Stomach (tissue), 8 donors: ENCODE measurements at regions not wholly inside any gene's neighbourhood (a gene's known extent, or its start where the extent isn't known, plus 50 kb on each side); places are given as distances from the start of the nearest gene placed in this dataset.

Source experiments
- DNase-seq, 2 donors: peaks; one replicate each; pipeline versions ENCODE4 v3.0.0 to v3.0.0-alpha.2; 2013 to 2019
- H3K27ac ChIP-seq, 5 donors: fragments of 200-600 bp in 4 of 5; sonication (generic) in 4 of 5; one replicate each; pipeline ENCODE4 v1.5.1; 2013 to 2019; ENCODE audit warnings: mild to moderate bottlenecking in 1 of 5, moderate library complexity in 1 of 5
- H3K27me3 ChIP-seq, 3 donors: fragments of 200-600 bp; sonication (generic); one replicate each; pipeline ENCODE4 v1.5.1; 2017 to 2019; ENCODE audit warnings: mixed run types in 1 of 3
- H3K36me3 ChIP-seq, 4 donors: fragments of 200-600 bp; sonication (generic); 1 replicate in 3 of 4; 2 replicates in 1 of 4; pipeline ENCODE4 v1.5.1; 2016 to 2019
- H3K4me1 ChIP-seq, 4 donors: fragments of 200-600 bp; sonication (generic); one replicate each; pipeline ENCODE4 v1.5.1; 2016 to 2019
- H3K4me3 ChIP-seq, 4 donors: fragments of 200-600 bp; sonication (generic) in 3 of 4; one replicate each; pipeline ENCODE4 v1.5.1; 2016 to 2019; ENCODE audit warnings: mild to moderate bottlenecking in 1 of 4
- H3K9me3 ChIP-seq, 4 donors: fragments of 200-600 bp; sonication (generic); one replicate each; pipeline ENCODE4 v1.5.1; 2016 to 2019
- CTCF ChIP-seq, 7 experiments: fragments of 450-650 bp in 4 of 7; fragments of 200-600 bp in 3 of 7; sonication (generic) in 3 of 7; IDR thresholded peaks; one replicate each; pipeline ENCODE4 v1.5.1; 2016 to 2019; ENCODE audit warnings: antibody characterized with exemption in 7 of 7, control low read depth in 2 of 7, mild to moderate bottlenecking in 1 of 7
- EP300 ChIP-seq: sonication (generic); formaldehyde crosslinking; IDR thresholded peaks from one replicate; pipeline ENCODE4 v1.6.1; 2017; ENCODE audit warnings: antibody characterized with exemption
- POLR2A ChIP-seq, 4 donors: fragments of 450-650 bp; IDR thresholded peaks; one replicate each; pipeline ENCODE4 v1.6.1; 2016; ENCODE audit warnings: antibody characterized with exemption in 4 of 4, control low read depth in 2 of 4, mild to moderate bottlenecking in 1 of 4, moderate library complexity in 1 of 4
- POLR2AphosphoS5 ChIP-seq, 3 donors: sonication (generic); formaldehyde crosslinking; IDR thresholded peaks; one replicate each; pipeline ENCODE4 v1.6.1; 2016; ENCODE audit warnings: antibody characterized with exemption in 3 of 3
- WGBS, 5 donors: extraction: QIAGEN DNeasy Blood & Tissue Kit in 3 of 5; methylation state at CpG; one replicate each; pipeline versions ENCODE4 v1.1.5 to v1.1.7; 2013 to 2018; 5-methylcytosine and 5-hydroxymethylcytosine counted together
- intact Hi-C: fragments of 100-400 bp; cut with DNase I; formaldehyde crosslinking; loops from one replicate; pipeline ENCODE4 v1.15.1; 2023; ENCODE audit warnings: low total_unique reads
- donor health status: healthy with polysubstance abuse.
- donor health status: Bipolar disorder and iron deficiency.
- donor health status: healthy.

- Histone ChIP-seq H3K27ac (no peak overlapping the region), H3K4me3 (no peak overlapping the region), H3K9me3 (no peaks in the 10 kb centered on the region), H3K36me3 (no peaks in the 10 kb centered on the region), H3K4me1 (peaks cover 0 to 13% (median 3%) of the 10 kb centered on the region in 4 donors), H3K27me3 (no peaks in the 10 kb centered on the region)
- WGBS, 5 donors, result 66 to 95% (median 87%) methylated on average over 1 of the region's 1 CpG
- no peak for DNase-seq
- TF ChIP-seq CTCF (IDR thresholded peaks at IDR 0.05), result no peak
- no peak for TF ChIP-seq POLR2AphosphoS5 (IDR thresholded peaks at IDR 0.05)
- no peak for TF ChIP-seq EP300
- TF ChIP-seq POLR2A (IDR thresholded peaks at IDR 0.05), result no peak
- intact Hi-C loops, result loop anchor here (10.0 kb wide), 1 partner anchor 324 kb away; no protein-coding TSS in a partner anchor
Observed at GRCh38 chr5:168048486-168048885, 243.0 kb upstream of the WWC1 start.

DNA sequence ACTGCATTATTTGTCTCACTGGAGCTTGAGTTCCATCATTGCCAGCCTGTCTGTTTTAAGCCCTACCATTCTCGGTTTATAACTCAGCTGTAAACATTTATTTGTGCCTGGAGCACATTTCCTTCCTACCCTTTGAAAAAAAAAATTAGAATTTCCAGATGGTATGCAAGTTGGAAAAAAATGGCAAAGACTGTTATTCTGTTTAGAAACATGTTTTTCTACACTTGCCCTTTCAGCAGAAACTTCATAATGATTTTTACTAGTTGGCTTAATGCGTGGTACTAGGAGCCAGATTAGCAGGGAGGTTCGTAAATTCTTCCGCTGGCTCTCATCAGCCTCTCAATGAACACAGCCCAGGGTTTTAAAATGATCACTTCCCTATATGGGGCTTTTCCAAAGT lies 238.8 kb upstream of the WWC1 start:
- H3K27ac ChIP-seq, result no peak overlapping the region
- H3K4me1 ChIP-seq, result peaks cover 0 to 5% (median 0%) of the 10 kb centered on the region in 4 donors
- no peaks in the 10 kb centered on the region for H3K9me3 ChIP-seq
- no peak for TF ChIP-seq EP300
- TF ChIP-seq POLR2AphosphoS5 (IDR thresholded peaks at IDR 0.05), result no peak
- no peak for TF ChIP-seq POLR2A (IDR thresholded peaks at IDR 0.05)
- no peak for TF ChIP-seq CTCF (IDR thresholded peaks at IDR 0.05)
- no peaks in the 10 kb centered on the region for H3K36me3 ChIP-seq
- no peak for DNase-seq
- H3K4me3 ChIP-seq, result no peak overlapping the region
- intact Hi-C loops, result no loop called here
- WGBS, 5 donors, result 62 to 84% (median 79%) methylated on average over 4 of the region's 4 CpGs
- no peaks in the 10 kb centered on the region for H3K27me3 ChIP-seq

- H3K27ac ChIP-seq, result no peak overlapping the region
- WGBS, 5 donors, result 53 to 70% (median 60%) methylated on average over 2 of the region's 2 CpGs
Observed at GRCh38 chr5:168054091-168054490, 237.4 kb upstream of the WWC1 start.

GRCh38 chr5:168055141-168055683 lies 236.2 kb upstream of the WWC1 start:
- Histone ChIP-seq H3K27me3 (no peaks in the 10 kb centered on the region), H3K4me1 (no peaks in the 10 kb centered on the region), H3K36me3 (no peaks in the 10 kb centered on the region), H3K27ac (no peak overlapping the region), H3K4me3 (no peak overlapping the region), H3K9me3 (no peaks in the 10 kb centered on the region)
- intact Hi-C loops, result no loop called here
- DNase-seq, result no peak
- 54 to 67% (median 65%) methylated on average over 3 of the region's 3 CpGs for WGBS, 5 donors
- TF ChIP-seq EP300 (no peak), POLR2A (IDR thresholded peaks at IDR 0.05) (no peak), POLR2AphosphoS5 (IDR thresholded peaks at IDR 0.05) (no peak), CTCF (IDR thresholded peaks at IDR 0.05) (no peak)

More at GRCh38 chr5:168054091-168054490, 237.4 kb upstream of the WWC1 start:
- no peaks in the 10 kb centered on the region for H3K36me3 ChIP-seq
- intact Hi-C loops, result no loop called here
- H3K4me3 ChIP-seq, result no peak overlapping the region
- no peaks in the 10 kb centered on the region for H3K27me3 ChIP-seq
- TF ChIP-seq EP300 (no peak), POLR2A (IDR thresholded peaks at IDR 0.05) (no peak), CTCF (IDR thresholded peaks at IDR 0.05) (no peak), POLR2AphosphoS5 (IDR thresholded peaks at IDR 0.05) (no peak)
- H3K9me3 ChIP-seq, result no peaks in the 10 kb centered on the region
- DNase-seq, result no peak
- H3K4me1 ChIP-seq, result no peaks in the 10 kb centered on the region
